WTC11 (cell line): ENCODE measurements at regions not wholly inside any gene's neighbourhood (a gene's known extent, or its start where the extent isn't known, plus 50 kb on each side); places are given as distances from the start of the nearest gene placed in this dataset.

ENCODE experiments used
- ATAC-seq: fragments of 200-7000 bp; cut with Tn5 transposase; 2 replicates; pipeline ENCODE4 v1.10.0; 2021; ENCODE audit warnings: mild to moderate bottlenecking, moderate library complexity
- CTCF ChIA-PET: fragments of 300-600 bp; sonication (Branson Sonifier 250); formaldehyde crosslinking; loops from one replicate; lab custom pipeline; 2021; ENCODE audit warnings: antibody characterized with exemption; lab: Charles Lee
- POLR2A ChIA-PET: fragments of 350-600 bp; sonication (Branson Sonifier 250); formaldehyde crosslinking; loops from one replicate; lab custom pipeline; 2021; ENCODE audit warnings: antibody characterized with exemption; lab: Charles Lee
- DNase-seq: peaks from one replicate; pipeline ENCODE4 v3.0.0; 2021; ENCODE audit warnings: low spot score
- H3K27ac Mint-ChIP-seq: 2 replicates; pipeline ENCODE4 v1.8.0; 2021; ENCODE audit warnings: mixed read lengths
- H3K27me3 Mint-ChIP-seq: 2 replicates; pipeline ENCODE4 v1.8.0; 2021; ENCODE audit warnings: low read depth, mild to moderate bottlenecking, moderate library complexity, mixed read lengths
- H3K36me3 Mint-ChIP-seq: 2 replicates; pipeline ENCODE4 v1.8.0; 2021; ENCODE audit warnings: mixed read lengths
- H3K4me1 Mint-ChIP-seq: 2 replicates; pipeline ENCODE4 v1.8.0; 2022; ENCODE audit warnings: mixed read lengths
- H3K4me3 Mint-ChIP-seq: 2 replicates; pipeline ENCODE4 v1.8.0; 2021; ENCODE audit warnings: mild to moderate bottlenecking, moderate library complexity, mixed read lengths
- H3K9me3 Mint-ChIP-seq: 2 replicates; pipeline ENCODE4 v1.8.0; 2021; ENCODE audit warnings: mixed read lengths
- ELF4 ChIP-seq: sonication (generic); formaldehyde crosslinking; IDR thresholded peaks from 2 replicates; pipeline ENCODE4 v1.8.1; 2022; ENCODE audit warnings: low read depth, mild to moderate bottlenecking, moderate library complexity, missing genetic modification reagents
- ESRRA ChIP-seq: sonication (generic); formaldehyde crosslinking; IDR thresholded peaks from 2 replicates; pipeline ENCODE4 v1.8.1; 2022; ENCODE audit warnings: mild to moderate bottlenecking, missing genetic modification reagents, borderline replicate concordance
- FOXP1 ChIP-seq: sonication (generic); formaldehyde crosslinking; IDR thresholded peaks from 2 replicates; pipeline ENCODE4 v1.8.0; 2022; ENCODE audit warnings: missing genetic modification reagents, mild to moderate bottlenecking, moderate library complexity, borderline replicate concordance
- JUN ChIP-seq: sonication (generic); formaldehyde crosslinking; IDR thresholded peaks from 2 replicates; pipeline ENCODE4 v1.8.0; 2023; ENCODE audit warnings: mild to moderate bottlenecking, missing genetic modification reagents
- MXD4 ChIP-seq: fragments of 250-450 bp; sonication (Bioruptor Pico); IDR thresholded peaks from 2 replicates; pipeline ENCODE4 v1.8.0; 2021; ENCODE audit warnings: mild to moderate bottlenecking, moderate library complexity, borderline replicate concordance
- NFATC4 ChIP-seq: fragments of 250-450 bp; sonication (Bioruptor Pico); IDR thresholded peaks from 2 replicates; pipeline ENCODE4 v1.9.0; 2021; ENCODE audit warnings: mild to moderate bottlenecking
- NFYB ChIP-seq: sonication (generic); formaldehyde crosslinking; conservative IDR thresholded peaks from 2 replicates; pipeline ENCODE4 v1.8.0; 2022; ENCODE audit warnings: low read depth, missing genetic modification reagents
- NR2C2 ChIP-seq: sonication (generic); formaldehyde crosslinking; IDR thresholded peaks from 2 replicates; pipeline ENCODE4 v1.8.0; 2022; ENCODE audit warnings: mild to moderate bottlenecking, missing genetic modification reagents
- RELA ChIP-seq: sonication (generic); formaldehyde crosslinking; IDR thresholded peaks from 2 replicates; pipeline ENCODE4 v1.8.1; 2022; ENCODE audit warnings: missing genetic modification reagents, mild to moderate bottlenecking, borderline replicate concordance
- SMAD4 ChIP-seq: sonication (generic); formaldehyde crosslinking; IDR thresholded peaks from 2 replicates; pipeline ENCODE4 v1.8.0; 2022; ENCODE audit warnings: mild to moderate bottlenecking, missing genetic modification reagents
- TCF7 ChIP-seq: sonication (generic); formaldehyde crosslinking; IDR thresholded peaks from 2 replicates; pipeline ENCODE4 v1.8.0; 2022; ENCODE audit warnings: mild to moderate bottlenecking, low read depth, missing genetic modification reagents, moderate library complexity
- ZNF121 ChIP-seq: sonication (generic); formaldehyde crosslinking; IDR thresholded peaks from 2 replicates; pipeline ENCODE4 v1.8.0; 2023; ENCODE audit warnings: missing genetic modification reagents
- ZNF138 ChIP-seq: sonication (generic); formaldehyde crosslinking; conservative IDR thresholded peaks from 2 replicates; pipeline ENCODE4 v1.8.1; 2022; ENCODE audit warnings: mild to moderate bottlenecking, moderate library complexity, missing genetic modification reagents
- ZNF317 ChIP-seq: sonication (generic); formaldehyde crosslinking; IDR thresholded peaks from 2 replicates; pipeline ENCODE4 v1.8.1; 2023; ENCODE audit warnings: low read depth, mild to moderate bottlenecking, moderate library complexity, missing genetic modification reagents, borderline replicate concordance
- ZNF396 ChIP-seq: fragments of 250-450 bp; sonication (Bioruptor Pico); IDR thresholded peaks from 2 replicates; pipeline ENCODE4 v1.8.0; 2021; ENCODE audit warnings: mild to moderate bottlenecking, moderate library complexity, borderline replicate concordance
- ZNF416 ChIP-seq: fragments of 250-450 bp; sonication (Bioruptor Pico); IDR thresholded peaks from 2 replicates; pipeline ENCODE4 v1.9.0; 2021; ENCODE audit warnings: mild to moderate bottlenecking, inconsistent platforms
- TF ChIP-seq, protein P1 (sequence below): sonication (generic); formaldehyde crosslinking; IDR thresholded peaks from 2 replicates; pipeline ENCODE4 v1.8.0; 2022; ENCODE audit warnings: missing genetic modification reagents
- TF ChIP-seq, protein P2 (sequence below): sonication (generic); formaldehyde crosslinking; IDR thresholded peaks from 2 replicates; pipeline ENCODE4 v1.8.1; 2022; ENCODE audit warnings: low read depth, missing genetic modification reagents, borderline replicate concordance
- TF ChIP-seq, protein P3 (sequence below): fragments of 250-450 bp; sonication (Bioruptor Pico); IDR thresholded peaks from 2 replicates; pipeline ENCODE4 v1.9.0; 2021; ENCODE audit warnings: mild to moderate bottlenecking, borderline replicate concordance
- TF ChIP-seq, protein P4 (sequence below): fragments of 250-450 bp; sonication (Bioruptor Pico); IDR thresholded peaks from 2 replicates; pipeline ENCODE4 v2.1.2; 2022; ENCODE audit warnings: mild to moderate bottlenecking, moderate library complexity
- TF ChIP-seq, protein P5 (sequence below): fragments of 250-450 bp; sonication (Bioruptor Pico); conservative IDR thresholded peaks from 2 replicates; pipeline ENCODE4 v1.9.0; 2021; ENCODE audit warnings: mild to moderate bottlenecking
- TF ChIP-seq, protein P6 (sequence below): sonication (generic); formaldehyde crosslinking; IDR thresholded peaks from 2 replicates; pipeline ENCODE4 v1.8.0; 2022; ENCODE audit warnings: mild to moderate bottlenecking, missing genetic modification reagents

DNA sequence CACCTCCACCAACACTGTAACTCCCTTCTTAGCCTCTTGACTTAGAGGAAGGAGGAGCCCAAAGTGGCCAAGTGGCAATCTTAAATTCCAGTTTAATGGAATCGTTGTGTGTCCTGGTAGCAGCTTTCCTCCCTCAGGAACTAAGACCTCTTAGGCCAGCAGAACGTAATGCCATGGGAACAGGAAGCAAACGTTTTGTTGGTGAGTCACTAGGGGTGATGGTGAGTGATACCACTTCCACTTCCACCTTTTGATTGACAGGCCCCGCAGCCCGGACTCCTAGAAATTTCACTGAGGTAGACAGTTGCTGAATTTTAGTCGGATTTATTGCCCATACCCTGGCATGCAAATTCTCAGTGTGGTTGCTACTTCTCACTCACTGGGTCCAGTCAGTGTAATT, 94.2 kb upstream of the FBN2 start (continued):
- TF ChIP-seq, protein P1, sequence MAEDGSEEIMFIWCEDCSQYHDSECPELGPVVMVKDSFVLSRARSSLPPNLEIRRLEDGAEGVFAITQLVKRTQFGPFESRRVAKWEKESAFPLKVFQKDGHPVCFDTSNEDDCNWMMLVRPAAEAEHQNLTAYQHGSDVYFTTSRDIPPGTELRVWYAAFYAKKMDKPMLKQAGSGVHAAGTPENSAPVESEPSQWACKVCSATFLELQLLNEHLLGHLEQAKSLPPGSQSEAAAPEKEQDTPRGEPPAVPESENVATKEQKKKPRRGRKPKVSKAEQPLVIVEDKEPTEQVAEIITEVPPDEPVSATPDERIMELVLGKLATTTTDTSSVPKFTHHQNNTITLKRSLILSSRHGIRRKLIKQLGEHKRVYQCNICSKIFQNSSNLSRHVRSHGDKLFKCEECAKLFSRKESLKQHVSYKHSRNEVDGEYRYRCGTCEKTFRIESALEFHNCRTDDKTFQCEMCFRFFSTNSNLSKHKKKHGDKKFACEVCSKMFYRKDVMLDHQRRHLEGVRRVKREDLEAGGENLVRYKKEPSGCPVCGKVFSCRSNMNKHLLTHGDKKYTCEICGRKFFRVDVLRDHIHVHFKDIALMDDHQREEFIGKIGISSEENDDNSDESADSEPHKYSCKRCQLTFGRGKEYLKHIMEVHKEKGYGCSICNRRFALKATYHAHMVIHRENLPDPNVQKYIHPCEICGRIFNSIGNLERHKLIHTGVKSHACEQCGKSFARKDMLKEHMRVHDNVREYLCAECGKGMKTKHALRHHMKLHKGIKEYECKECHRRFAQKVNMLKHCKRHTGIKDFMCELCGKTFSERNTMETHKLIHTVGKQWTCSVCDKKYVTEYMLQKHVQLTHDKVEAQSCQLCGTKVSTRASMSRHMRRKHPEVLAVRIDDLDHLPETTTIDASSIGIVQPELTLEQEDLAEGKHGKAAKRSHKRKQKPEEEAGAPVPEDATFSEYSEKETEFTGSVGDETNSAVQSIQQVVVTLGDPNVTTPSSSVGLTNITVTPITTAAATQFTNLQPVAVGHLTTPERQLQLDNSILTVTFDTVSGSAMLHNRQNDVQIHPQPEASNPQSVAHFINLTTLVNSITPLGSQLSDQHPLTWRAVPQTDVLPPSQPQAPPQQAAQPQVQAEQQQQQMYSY, result no peak
- TF ChIP-seq, protein P2, sequence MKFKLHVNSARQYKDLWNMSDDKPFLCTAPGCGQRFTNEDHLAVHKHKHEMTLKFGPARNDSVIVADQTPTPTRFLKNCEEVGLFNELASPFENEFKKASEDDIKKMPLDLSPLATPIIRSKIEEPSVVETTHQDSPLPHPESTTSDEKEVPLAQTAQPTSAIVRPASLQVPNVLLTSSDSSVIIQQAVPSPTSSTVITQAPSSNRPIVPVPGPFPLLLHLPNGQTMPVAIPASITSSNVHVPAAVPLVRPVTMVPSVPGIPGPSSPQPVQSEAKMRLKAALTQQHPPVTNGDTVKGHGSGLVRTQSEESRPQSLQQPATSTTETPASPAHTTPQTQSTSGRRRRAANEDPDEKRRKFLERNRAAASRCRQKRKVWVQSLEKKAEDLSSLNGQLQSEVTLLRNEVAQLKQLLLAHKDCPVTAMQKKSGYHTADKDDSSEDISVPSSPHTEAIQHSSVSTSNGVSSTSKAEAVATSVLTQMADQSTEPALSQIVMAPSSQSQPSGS (CRISPR knock-in tag), result no peak
- TF ChIP-seq TCF7 (CRISPR knock-in tag) (no peak), MXD4 (no peak), NFYB (no peak), NR2C2 (no peak), SMAD4 (CRISPR knock-in tag) (no peak), ELF4 (CRISPR knock-in tag) (no peak)
- TF ChIP-seq, protein P3, sequence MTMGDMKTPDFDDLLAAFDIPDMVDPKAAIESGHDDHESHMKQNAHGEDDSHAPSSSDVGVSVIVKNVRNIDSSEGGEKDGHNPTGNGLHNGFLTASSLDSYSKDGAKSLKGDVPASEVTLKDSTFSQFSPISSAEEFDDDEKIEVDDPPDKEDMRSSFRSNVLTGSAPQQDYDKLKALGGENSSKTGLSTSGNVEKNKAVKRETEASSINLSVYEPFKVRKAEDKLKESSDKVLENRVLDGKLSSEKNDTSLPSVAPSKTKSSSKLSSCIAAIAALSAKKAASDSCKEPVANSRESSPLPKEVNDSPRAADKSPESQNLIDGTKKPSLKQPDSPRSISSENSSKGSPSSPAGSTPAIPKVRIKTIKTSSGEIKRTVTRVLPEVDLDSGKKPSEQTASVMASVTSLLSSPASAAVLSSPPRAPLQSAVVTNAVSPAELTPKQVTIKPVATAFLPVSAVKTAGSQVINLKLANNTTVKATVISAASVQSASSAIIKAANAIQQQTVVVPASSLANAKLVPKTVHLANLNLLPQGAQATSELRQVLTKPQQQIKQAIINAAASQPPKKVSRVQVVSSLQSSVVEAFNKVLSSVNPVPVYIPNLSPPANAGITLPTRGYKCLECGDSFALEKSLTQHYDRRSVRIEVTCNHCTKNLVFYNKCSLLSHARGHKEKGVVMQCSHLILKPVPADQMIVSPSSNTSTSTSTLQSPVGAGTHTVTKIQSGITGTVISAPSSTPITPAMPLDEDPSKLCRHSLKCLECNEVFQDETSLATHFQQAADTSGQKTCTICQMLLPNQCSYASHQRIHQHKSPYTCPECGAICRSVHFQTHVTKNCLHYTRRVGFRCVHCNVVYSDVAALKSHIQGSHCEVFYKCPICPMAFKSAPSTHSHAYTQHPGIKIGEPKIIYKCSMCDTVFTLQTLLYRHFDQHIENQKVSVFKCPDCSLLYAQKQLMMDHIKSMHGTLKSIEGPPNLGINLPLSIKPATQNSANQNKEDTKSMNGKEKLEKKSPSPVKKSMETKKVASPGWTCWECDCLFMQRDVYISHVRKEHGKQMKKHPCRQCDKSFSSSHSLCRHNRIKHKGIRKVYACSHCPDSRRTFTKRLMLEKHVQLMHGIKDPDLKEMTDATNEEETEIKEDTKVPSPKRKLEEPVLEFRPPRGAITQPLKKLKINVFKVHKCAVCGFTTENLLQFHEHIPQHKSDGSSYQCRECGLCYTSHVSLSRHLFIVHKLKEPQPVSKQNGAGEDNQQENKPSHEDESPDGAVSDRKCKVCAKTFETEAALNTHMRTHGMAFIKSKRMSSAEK, result no peak
- TF ChIP-seq, all 79 proteins: peak for 0

DNA sequence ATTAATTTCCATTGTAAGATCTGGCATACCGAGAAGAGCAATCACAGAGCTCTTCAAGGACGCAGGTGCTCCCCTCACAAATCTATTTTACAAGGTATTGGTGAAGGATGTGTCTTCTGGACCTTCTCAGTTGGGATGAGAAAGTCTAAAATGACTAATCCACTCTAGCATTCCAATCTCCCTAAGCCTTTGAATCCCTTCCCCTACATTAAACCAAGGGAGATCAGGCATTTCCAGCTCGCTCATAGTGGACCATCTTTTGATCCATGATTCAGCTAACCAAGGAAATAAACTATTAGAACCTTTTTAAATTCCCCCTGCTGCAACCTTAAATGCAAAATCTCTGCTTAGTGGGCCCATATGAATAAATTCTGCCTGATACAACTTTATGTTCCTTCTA, 95.9 kb upstream of the FBN2 start:
- peaks cover 15% of the 10 kb centered on the region for H3K9me3 Mint-ChIP-seq
- no peaks in the 10 kb centered on the region for H3K36me3 Mint-ChIP-seq
- no peak for ATAC-seq
- CTCF ChIA-PET, result no interaction called here
- no peak overlapping the region for H3K27ac Mint-ChIP-seq
- TF ChIP-seq ZNF121 (CRISPR knock-in tag) (no peak), NFATC4 (CRISPR knock-in tag) (no peak), ESRRA (CRISPR knock-in tag) (no peak), JUN (no peak), ZNF396 (CRISPR knock-in tag) (no peak), ZNF317 (CRISPR knock-in tag) (no peak), MXD4 (no peak), ZNF416 (no peak), ZNF138 (CRISPR knock-in tag) (no peak), FOXP1 (CRISPR knock-in tag) (no peak), RELA (CRISPR knock-in tag) (no peak)
- TF ChIP-seq, protein P4, sequence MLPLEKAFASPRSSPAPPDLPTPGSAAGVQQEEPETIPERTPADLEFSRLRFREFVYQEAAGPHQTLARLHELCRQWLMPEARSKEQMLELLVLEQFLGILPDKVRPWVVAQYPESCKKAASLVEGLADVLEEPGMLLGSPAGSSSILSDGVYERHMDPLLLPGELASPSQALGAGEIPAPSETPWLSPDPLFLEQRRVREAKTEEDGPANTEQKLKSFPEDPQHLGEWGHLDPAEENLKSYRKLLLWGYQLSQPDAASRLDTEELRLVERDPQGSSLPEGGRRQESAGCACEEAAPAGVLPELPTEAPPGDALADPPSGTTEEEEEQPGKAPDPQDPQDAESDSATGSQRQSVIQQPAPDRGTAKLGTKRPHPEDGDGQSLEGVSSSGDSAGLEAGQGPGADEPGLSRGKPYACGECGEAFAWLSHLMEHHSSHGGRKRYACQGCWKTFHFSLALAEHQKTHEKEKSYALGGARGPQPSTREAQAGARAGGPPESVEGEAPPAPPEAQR (CRISPR knock-in tag), result no peak
- TF ChIP-seq, protein P5, sequence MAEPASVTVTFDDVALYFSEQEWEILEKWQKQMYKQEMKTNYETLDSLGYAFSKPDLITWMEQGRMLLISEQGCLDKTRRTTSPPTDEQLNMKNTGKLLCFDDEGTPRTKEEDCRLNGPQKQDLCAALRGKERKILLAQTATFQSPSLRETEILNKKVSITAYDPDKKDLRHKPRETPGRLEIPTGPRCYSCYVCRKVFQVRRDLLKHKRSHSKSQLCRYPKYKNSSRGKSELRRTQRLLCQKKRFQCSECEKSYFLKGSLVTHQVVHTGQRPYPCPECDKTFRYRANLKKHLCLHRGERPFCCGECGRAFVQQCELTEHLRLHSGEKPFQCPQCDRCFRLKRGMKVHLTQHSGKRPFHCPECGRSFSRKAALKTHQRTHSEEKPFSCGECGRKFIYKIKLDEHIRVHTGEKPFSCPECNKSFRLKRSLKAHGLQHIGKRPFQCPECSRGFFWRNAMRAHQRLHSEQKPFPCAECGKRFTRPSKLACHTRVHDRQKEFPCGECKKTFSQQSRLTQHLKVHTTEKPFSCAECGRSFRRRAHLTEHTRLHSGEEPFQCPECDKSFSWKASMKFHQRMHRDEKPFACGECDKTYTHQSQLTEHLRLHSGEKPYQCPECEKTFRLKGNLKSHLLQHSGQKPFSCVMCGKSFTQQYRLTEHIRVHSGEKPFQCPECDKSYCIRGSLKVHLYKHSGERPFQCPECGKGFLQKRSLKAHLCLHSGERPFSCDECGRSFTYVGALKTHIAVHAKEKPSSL (CRISPR knock-in tag), result no peak
- TF ChIP-seq, protein P6, sequence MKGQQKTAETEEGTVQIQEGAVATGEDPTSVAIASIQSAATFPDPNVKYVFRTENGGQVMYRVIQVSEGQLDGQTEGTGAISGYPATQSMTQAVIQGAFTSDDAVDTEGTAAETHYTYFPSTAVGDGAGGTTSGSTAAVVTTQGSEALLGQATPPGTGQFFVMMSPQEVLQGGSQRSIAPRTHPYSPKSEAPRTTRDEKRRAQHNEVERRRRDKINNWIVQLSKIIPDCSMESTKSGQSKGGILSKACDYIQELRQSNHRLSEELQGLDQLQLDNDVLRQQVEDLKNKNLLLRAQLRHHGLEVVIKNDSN (CRISPR knock-in tag), result no peak
- TF ChIP-seq, all 79 proteins: peak for 0
- POLR2A ChIA-PET, result no interaction called here
- Mint-ChIP-seq H3K27me3 (no peaks in the 10 kb centered on the region), H3K4me3 (no peak overlapping the region), H3K4me1 (peaks cover 4% of the 10 kb centered on the region)
- no peak for DNase-seq
